NCI-H524 (cell line): ENCODE measurements at regions not wholly inside any gene's neighbourhood (a gene's known extent, or its start where the extent isn't known, plus 50 kb on each side); places are given as distances from the start of the nearest gene placed in this dataset.

Source experiments
- DNase-seq, 2 experiments: peaks; one replicate each; lab custom pipeline; 2025; lab: John Stamatoyannopoulos, UW

- DNase-seq, result no peak
Observed at GRCh38 chr10:113368666-113369364, 184.0 kb upstream of the HABP2 start.

- DNase-seq, result no peak
Observed at GRCh38 chr10:113369365-113369694, 183.5 kb upstream of the HABP2 start.

DNA sequence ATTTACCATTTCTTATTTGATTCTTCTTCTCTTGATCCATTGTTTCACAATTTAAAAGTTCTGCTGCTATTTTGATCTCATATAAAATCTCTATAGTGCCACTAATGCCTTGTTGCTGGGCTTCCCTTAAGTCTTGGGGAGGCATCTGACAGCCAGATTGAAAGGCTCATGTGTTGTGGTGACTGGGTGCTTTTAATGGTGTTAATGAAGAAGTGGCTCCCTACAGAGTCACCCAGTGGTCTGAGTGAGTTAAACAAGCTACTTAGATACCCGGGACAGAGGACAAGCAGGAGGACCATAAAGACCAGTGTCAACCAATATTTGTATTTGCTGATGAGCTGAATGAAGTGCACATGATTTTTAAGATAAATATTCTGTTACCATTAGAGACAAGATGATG is 176.4 kb upstream of the HABP2 start:
- no peak for DNase-seq

DNA sequence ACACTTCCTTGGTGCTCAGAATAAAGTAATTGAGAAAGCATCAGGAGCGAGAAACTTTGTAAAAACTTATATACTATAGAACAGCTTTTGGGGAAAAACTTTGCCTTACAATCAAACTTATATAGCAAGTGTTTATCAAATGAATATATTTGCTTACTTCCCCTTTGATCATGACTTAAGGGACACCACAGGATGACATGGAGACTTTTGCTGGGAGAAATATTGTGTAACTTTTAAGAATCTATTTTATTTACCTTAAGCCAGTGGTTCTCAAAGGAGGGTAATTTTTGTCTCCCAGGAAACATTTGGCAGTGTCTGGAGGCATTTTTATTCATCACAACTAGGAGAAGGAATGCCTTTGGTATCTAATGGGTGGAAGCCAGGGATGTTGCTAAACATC is 173.8 kb upstream of the HABP2 start:
- DNase-seq, result no peak

GRCh38 chr10:113381416-113381815 is 171.4 kb upstream of the HABP2 start:
- DNase-seq, result no peak

- no peak for DNase-seq
Observed at GRCh38 chr10:113381981-113382509, 170.8 kb upstream of the HABP2 start.

DNA sequence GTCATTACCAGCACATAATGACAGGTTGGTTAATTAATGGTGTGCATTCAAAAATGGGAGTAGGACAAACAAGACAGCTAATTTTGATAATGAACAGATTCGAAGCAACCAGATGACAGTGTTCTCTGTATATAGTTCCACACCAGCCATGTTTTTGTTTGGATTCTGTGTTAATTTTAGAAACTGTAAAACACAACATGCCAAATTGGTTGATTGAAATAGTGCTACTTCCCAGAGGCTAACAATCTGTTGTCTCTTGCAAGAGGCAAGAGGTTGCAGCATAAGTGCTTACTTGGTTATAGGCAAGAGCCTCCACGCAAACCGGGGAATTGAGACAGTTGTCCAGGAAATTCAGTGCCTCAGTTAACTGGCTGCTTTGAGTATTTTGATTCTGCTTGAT is 170.2 kb upstream of the HABP2 start:
- no peak for DNase-seq

DNA sequence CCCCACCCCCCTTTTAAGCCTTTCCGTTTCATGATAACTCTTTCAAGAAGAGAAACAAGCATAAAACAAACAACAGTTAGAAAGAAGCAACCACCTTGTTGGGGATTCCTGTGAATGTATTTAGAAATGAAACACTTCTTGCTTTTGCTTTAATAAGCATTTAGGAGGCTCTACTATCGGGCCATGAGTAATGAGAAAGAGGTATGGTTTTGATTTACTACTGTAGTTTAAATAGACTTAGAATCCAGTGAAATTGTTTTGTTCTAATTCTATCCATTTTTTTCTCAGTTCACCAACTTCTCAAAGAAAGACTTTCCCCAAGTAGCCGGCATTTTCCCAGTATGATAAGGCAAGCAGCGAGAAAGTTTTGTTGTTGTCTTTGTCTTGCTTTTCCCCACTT is 168.7 kb upstream of the HABP2 start:
- no peak for DNase-seq

GRCh38 chr10:113385021-113385999 is 167.5 kb upstream of the HABP2 start:
- peak; percentile 8 to 60 for DNase-seq

- no peak for DNase-seq
Observed at GRCh38 chr10:113386005-113386404, 166.8 kb upstream of the HABP2 start.

DNA sequence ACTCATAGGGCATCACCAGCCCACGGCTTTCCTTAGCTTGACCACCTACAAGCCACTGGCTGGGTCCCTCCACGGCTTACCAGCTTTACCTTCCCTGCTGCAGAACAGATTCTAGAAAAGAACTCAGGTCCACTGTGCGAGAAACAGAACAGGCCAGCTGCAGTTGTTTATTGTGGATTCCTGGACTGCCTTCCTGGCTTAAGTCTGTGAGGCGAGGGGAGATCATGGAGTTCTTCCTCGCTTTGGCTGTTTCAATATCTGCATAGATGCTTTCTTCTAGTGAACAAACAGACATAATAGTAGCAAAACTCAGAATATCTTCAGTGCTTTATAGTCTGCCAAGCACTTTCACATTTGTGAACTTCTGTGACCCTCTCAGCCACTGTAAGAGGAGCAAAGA is 162.9 kb upstream of the HABP2 start:
- DNase-seq, result no peak

GRCh38 chr10:113390896-113391295 is 162.0 kb upstream of the HABP2 start:
- DNase-seq, result no peak

- DNase-seq, result no peak
Observed at GRCh38 chr10:113397047-113397446, 155.8 kb upstream of the HABP2 start.

DNA sequence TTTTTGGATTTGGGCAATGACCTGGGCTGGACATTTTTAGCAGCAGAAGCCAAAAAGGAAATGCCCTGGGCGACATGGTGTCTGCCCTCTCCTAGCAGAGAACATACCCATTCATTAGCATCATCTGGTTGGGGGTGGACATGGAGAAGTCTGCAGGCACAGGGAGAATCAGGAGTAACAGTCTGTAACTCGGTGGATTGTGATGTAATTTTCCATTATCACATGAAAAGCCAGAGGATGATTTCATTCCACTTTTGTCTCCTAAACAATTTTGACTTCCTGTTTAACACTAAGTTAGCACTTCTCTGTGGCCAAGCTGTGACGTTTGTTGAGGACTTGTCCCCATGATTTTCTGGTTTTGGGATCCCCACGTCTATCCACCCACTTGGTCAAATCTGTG is 153.8 kb upstream of the HABP2 start:
- no peak for DNase-seq

- no peak for DNase-seq
Observed at GRCh38 chr10:113402602-113403001, 150.3 kb upstream of the HABP2 start.

DNA sequence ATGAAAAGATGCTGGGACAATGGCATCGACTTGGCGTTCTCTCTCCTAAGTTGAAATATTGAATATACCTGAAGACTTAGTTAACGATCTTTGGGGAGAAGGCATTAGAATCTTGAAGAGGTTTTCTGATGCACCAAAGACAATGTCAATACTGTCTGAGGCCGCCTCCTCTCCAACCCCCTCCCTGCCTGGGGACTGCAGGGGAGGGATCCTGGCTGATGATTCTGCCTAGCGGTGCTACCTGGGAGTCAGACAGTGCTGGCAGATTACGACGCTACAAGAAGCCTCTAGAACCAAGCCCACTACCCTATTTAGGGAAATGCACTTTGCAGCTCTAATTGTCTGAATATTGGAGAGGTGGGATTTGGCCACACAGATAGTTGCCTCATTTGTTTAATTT is 145.6 kb upstream of the HABP2 start:
- DNase-seq, result no peak

DNA sequence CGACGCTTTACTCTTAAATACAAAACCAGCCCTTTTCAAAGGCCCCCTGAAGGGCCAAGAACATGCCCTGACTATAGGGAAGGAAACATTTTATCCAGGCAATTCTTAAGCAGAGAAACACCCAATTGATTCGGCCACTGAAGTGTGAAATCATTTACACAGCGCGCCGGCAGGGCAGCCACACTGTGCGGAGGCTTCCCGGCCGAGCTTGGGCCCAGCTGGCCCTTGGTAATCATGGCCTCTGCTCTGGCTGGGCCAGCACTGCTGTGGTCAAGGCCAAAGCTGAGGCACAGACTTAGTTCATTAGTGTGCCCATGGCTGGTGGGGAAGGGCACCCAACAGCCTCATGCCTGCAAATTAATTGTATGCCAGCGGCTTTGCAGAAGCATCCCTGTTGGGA is 143.7 kb upstream of the HABP2 start:
- DNase-seq, result no peak

DNA sequence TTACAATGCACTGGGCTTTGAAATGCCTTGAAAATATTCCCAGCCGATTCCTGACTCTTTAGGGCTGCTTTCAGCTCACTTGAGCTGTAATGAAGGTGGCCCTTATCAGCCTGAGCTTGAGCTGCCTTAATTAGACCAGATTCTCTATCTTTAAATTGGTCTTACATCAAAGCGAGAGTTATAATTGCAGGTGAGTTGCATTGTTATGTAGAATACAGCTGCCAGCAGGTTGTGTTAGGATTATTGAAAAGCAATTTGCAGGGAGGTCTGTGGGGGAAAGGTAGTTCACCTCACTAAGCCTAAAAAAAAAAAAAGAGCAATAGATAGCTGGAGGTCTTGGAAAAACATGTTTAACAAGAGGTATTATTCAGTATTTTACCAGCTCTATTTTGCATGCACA is 142.2 kb upstream of the HABP2 start:
- DNase-seq, result no peak

DNA sequence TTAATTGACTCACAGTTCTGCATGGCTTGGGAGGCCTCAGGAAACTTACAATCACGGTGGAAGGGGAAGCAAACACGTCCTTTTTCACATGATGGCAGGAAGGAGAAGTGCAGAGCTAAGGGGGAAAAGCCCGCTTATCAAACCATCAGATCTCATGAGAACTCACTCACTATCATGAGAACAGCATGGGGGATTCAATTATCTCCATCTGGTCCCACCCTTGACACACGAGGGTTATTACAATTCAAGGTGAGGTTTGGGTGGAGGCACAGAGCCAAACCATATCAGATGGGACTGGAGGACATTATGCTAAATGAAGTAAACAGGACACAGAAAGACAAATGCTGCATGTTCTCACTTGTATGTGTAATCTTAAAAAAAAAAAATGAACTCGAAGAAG is 141.4 kb upstream of the HABP2 start:
- DNase-seq, result peak in 1 of 2 experiments; percentile 1

- no peak for DNase-seq
Observed at GRCh38 chr10:113412161-113412560, 140.7 kb upstream of the HABP2 start.

DNA sequence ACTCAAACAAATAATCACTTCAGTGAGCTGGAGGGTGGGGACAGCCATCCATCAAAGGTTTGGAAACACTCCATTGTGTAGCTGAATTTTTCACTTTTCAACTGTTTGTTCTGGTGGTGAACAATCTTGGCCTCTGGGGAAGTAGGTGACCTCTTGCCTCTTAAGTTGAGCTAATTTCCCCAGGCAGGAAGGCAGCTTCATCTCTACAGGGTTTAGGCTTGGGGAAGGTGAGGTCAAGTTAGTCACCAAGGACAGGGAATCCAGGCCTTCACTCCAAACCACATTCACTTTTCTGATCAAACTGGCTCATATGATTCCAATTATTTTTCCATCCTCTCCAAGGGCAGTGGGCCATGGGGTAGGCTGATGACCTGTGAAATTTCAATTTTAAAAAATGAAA is 138.3 kb upstream of the HABP2 start:
- no peak for DNase-seq

- no peak for DNase-seq
Observed at GRCh38 chr10:113415246-113415645, 137.6 kb upstream of the HABP2 start.

DNA sequence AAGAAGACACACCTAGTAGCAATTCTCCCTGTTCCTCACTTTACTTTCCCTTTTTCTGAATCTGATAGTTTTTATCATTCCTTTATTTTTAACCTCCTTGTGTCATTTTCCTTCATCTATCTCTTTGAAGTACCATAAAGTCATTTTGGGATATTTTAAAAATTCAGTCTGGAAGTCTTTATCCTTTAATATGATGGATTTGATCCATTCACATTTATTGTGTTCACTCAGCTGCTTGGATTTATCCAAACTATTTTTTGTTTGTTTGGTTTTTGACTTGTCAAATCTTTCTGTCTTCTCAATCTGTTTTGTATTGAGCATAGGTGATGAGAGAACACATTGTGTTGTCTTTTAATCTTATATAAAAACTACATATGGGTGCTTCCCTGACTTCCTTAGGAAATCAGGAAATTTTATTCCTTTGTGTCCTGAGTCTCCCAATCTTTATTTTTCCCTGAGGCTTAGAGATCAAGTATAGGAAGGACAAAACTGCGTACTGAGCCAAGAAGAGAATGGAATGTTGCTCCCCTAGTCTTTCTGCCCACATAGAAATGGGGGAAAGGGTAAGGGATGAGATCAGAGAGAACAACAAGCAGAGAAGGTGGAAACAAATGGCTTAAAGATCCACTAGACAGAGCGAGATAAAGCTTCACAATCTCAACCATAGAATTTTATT is 132.7 kb upstream of the HABP2 start:
- DNase-seq, result no peak
